DND-41 (cell line): ENCODE measurements at regions not wholly inside any gene's neighbourhood (a gene's known extent, or its start where the extent isn't known, plus 50 kb on each side); places are given as distances from the start of the nearest gene placed in this dataset.

Source experiments
- CTCF ChIP-seq: IDR thresholded peaks from 2 replicates; pipeline ENCODE4 v1.5.1; 2012; ENCODE audit warnings: borderline replicate concordance, low read length, moderate library complexity, mild to moderate bottlenecking; ENCODE audit not compliant: poor library complexity, severe bottlenecking; ENCODE audit errors: extremely low read depth
- EZH2 ChIP-seq: IDR thresholded peaks from 3 replicates; pipeline ENCODE4 v1.6.1; 2012; ENCODE audit warnings: borderline replicate concordance, low read depth, mild to moderate bottlenecking, moderate library complexity, low read length, inconsistent platforms; ENCODE audit not compliant: severe bottlenecking

- no peak for TF ChIP-seq EZH2
- no peak for TF ChIP-seq CTCF
Measured at GRCh38 chr5:62778316-62779009, 199.8 kb downstream of the LRRC70 start.
